ENCODE measurements at regions not wholly inside any gene's neighbourhood (a gene's known extent, or its start where the extent isn't known, plus 50 kb on each side); places are given as distances from the start of the nearest gene placed in this dataset.

GRCh38 chr2:181185421-181185820 is 205.0 kb downstream of the UBE2E3 start:
- Histone ChIP-seq H3K4me3 (ENCODE audit: low read length) (no peak overlapping the region), H3K9me3 (ENCODE audit: control insufficient read depth, insufficient read depth, low read length) (no peaks in the 10 kb centered on the region), H3K27ac (ENCODE audit: low read length) (no peak overlapping the region), H3K36me3 (ENCODE audit: control insufficient read depth, insufficient read depth, low read length) (no peaks in the 10 kb centered on the region), H3K27me3 (ENCODE audit: control insufficient read depth, insufficient read depth, low read length) (no peaks in the 10 kb centered on the region), H3K4me1 (ENCODE audit: control insufficient read depth, insufficient read depth, low read length) (no peaks in the 10 kb centered on the region)
- Mint-ChIP-seq H3K27ac (no peak overlapping the region), H3K4me1 (peaks cover 25 to 27% of the 10 kb centered on the region in 2 donors), H3K27me3 (ENCODE audit: low read depth in 2 of 2) (no peaks in the 10 kb centered on the region), H3K9me3 (no peaks in the 10 kb centered on the region), H3K36me3 (no peaks in the 10 kb centered on the region), H3K4me3 (no peak overlapping the region)
- intact Hi-C loops (cut with micrococcal nuclease), result no loop called here
- DNase-seq, result no peak
- 67% methylated on average over 3 of the region's 6 CpGs for WGBS (ENCODE audit: insufficient coverage)
- no peak for TF ChIP-seq CTCF (IDR thresholded peaks at IDR 0.05)
- no peak for ATAC-seq

- no peak overlapping the region for H3K4me3 Mint-ChIP-seq
- intact Hi-C loops (cut with micrococcal nuclease), result no loop called here
- 85% methylated on average over 3 of the region's 4 CpGs for WGBS (ENCODE audit: insufficient coverage)
Observed at GRCh38 chr2:181185948-181186347, 205.5 kb downstream of the UBE2E3 start.

GRCh38 chr2:181188605-181189004 is 208.2 kb downstream of the UBE2E3 start:
- Histone ChIP-seq H3K4me1 (ENCODE audit: control insufficient read depth, insufficient read depth, low read length) (no peaks in the 10 kb centered on the region), H3K4me3 (ENCODE audit: low read length) (no peak overlapping the region), H3K27me3 (ENCODE audit: control insufficient read depth, insufficient read depth, low read length) (no peaks in the 10 kb centered on the region), H3K27ac (ENCODE audit: low read length) (no peak overlapping the region), H3K36me3 (ENCODE audit: control insufficient read depth, insufficient read depth, low read length) (no peaks in the 10 kb centered on the region), H3K9me3 (ENCODE audit: control insufficient read depth, insufficient read depth, low read length) (no peaks in the 10 kb centered on the region)
- WGBS (ENCODE audit: insufficient coverage), result 73% methylated on average over 4 of the region's 4 CpGs
- Mint-ChIP-seq H3K9me3 (no peaks in the 10 kb centered on the region), H3K36me3 (no peaks in the 10 kb centered on the region), H3K4me1 (peaks cover 45% of the 10 kb centered on the region in 2 donors), H3K27me3 (ENCODE audit: low read depth in 2 of 2) (no peaks in the 10 kb centered on the region), H3K4me3 (no peak overlapping the region), H3K27ac (peak overlapping the region; percentile 41 to 64)
- intact Hi-C loops (cut with micrococcal nuclease), result no loop called here
- no peak for TF ChIP-seq CTCF (IDR thresholded peaks at IDR 0.05)
- peak in 1 of 3 donors; percentile 38 for ATAC-seq
- no peak for DNase-seq

More at GRCh38 chr2:181185948-181186347, 205.5 kb downstream of the UBE2E3 start:
- Mint-ChIP-seq H3K36me3 (no peaks in the 10 kb centered on the region), H3K4me1 (peaks cover 27 to 32% of the 10 kb centered on the region in 2 donors), H3K27me3 (ENCODE audit: low read depth in 2 of 2) (no peaks in the 10 kb centered on the region), H3K27ac (no peak overlapping the region), H3K9me3 (no peaks in the 10 kb centered on the region)
- H3K27ac ChIP-seq (ENCODE audit: low read length), result no peak overlapping the region
- H3K4me3 ChIP-seq (ENCODE audit: low read length), result no peak overlapping the region
- no peak for ATAC-seq
- no peaks in the 10 kb centered on the region for H3K36me3 ChIP-seq (ENCODE audit: control insufficient read depth, insufficient read depth, low read length)
- no peaks in the 10 kb centered on the region for H3K27me3 ChIP-seq (ENCODE audit: control insufficient read depth, insufficient read depth, low read length)
- no peaks in the 10 kb centered on the region for H3K9me3 ChIP-seq (ENCODE audit: control insufficient read depth, insufficient read depth, low read length)
- no peaks in the 10 kb centered on the region for H3K4me1 ChIP-seq (ENCODE audit: control insufficient read depth, insufficient read depth, low read length)
- TF ChIP-seq CTCF (IDR thresholded peaks at IDR 0.05), result no peak
- DNase-seq, result no peak

- H3K4me1 Mint-ChIP-seq, result peaks cover 42 to 49% of the 10 kb centered on the region in 2 donors
- no peaks in the 10 kb centered on the region for H3K36me3 ChIP-seq (ENCODE audit: control insufficient read depth, insufficient read depth, low read length)
- H3K27ac Mint-ChIP-seq, result peak overlapping the region; percentile 41 to 64
- peaks cover 0 to 2% of the 10 kb centered on the region in 2 donors for H3K9me3 Mint-ChIP-seq
- TF ChIP-seq CTCF (IDR thresholded peaks at IDR 0.05), result no peak
- no peak for DNase-seq
- H3K4me3 Mint-ChIP-seq, result no peak overlapping the region
- no peak for ATAC-seq
- H3K27me3 ChIP-seq (ENCODE audit: control insufficient read depth, insufficient read depth, low read length), result no peaks in the 10 kb centered on the region
- H3K4me3 ChIP-seq (ENCODE audit: low read length), result no peak overlapping the region
- H3K27me3 Mint-ChIP-seq (ENCODE audit: low read depth in 2 of 2), result no peaks in the 10 kb centered on the region
- H3K9me3 ChIP-seq (ENCODE audit: control insufficient read depth, insufficient read depth, low read length), result no peaks in the 10 kb centered on the region
- 100% methylated on average over 1 of the region's 1 CpG for WGBS (ENCODE audit: insufficient coverage)
- H3K27ac ChIP-seq (ENCODE audit: low read length), result no peak overlapping the region
- intact Hi-C loops (cut with micrococcal nuclease), result no loop called here
- H3K4me1 ChIP-seq (ENCODE audit: control insufficient read depth, insufficient read depth, low read length), result no peaks in the 10 kb centered on the region
- H3K36me3 Mint-ChIP-seq, result no peaks in the 10 kb centered on the region
Observed at GRCh38 chr2:181189951-181190350, 209.5 kb downstream of the UBE2E3 start.

All from natural killer cell (primary cell).